ENCODE measurements at regions not wholly inside any gene's neighbourhood (a gene's known extent, or its start where the extent isn't known, plus 50 kb on each side); places are given as distances from the start of the nearest gene placed in this dataset.
"Not testable (repeated sequence)": the region's sequence is repeated elsewhere in the genome, so short reads cannot be mapped to it uniquely, and the experiment has no call there.

DNA sequence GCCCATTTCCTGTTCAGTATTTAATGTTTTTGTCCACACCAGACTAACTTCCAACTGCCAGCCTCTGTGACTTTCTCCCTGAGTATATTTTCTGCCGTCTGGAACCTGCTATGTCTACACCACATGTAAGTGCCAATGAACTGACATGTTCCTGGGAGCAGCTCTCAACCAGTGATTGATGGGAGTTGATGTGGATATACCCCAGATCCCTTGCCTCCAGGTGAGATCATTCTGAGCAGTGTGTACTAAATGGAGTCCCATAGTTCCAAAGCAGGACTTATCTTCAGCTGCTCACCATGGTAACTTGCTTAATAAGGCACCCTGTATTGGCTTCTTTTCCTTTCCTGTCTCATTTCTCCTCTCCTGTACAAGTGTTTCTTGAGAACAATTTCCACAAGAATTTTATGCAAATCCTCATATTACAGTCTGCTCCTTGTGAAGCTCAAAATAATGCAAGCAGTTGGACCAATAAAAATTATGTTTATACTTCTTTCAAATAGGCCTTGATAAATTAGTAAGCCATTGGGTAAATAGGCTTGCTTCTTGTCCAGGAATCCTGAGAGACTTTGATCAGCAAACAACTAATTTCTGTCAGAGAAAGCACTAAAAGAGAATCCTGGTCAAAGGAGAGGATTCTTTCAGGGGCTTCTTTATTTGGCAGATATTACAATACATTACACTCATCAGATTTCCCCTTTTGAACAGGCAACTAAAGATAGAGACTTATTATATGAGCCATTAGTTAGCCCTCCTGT lies 911.7 kb upstream of the NDST4 start:
- no peak for ATAC-seq
- POLR2A ChIA-PET = no interaction called here

DNA sequence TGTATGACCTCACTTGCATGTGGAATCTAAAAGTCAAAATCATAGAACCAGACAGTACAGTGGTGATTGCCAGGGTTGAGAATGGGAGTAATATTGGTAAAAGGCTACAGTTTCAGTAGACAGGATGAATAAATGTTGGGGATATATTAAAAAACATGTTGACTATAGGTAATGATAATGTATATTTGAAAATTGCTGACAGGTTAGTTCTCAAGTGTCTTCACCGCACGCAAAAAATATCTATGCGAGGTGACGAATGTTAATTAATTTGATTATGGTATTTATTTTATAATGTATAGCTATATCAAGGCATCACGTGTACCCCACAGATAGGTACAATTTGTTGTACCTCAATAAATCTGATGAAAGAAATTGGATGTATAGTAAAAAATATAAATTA lies 909.6 kb upstream of the NDST4 start:
- Mint-ChIP-seq H3K27me3 (no peaks in the 10 kb centered on the region), H3K27ac (no peak overlapping the region), H3K4me3 (no peak overlapping the region), H3K36me3 (peaks cover 0 to 19% (median 0%) of the 10 kb centered on the region in 3 donors), H3K4me1 (peaks cover 0 to 2% (median 0%) of the 10 kb centered on the region in 4 donors), H3K9me3 (peaks cover 14 to 30% (median 24%) of the 10 kb centered on the region in 9 donors)
- ATAC-seq = no peak
- POLR2A ChIA-PET = no interaction called here
- no peak for DNase-seq

More for the DNA sequence above, 911.7 kb upstream of the NDST4 start:
- Mint-ChIP-seq H3K36me3 (peaks cover 0 to 7% (median 0%) of the 10 kb centered on the region in 3 donors), H3K27ac (no peak overlapping the region), H3K9me3 (peaks cover under 1 to 17% (median 9%) of the 10 kb centered on the region in 9 donors), H3K4me1 (no peaks in the 10 kb centered on the region), H3K27me3 (no peaks in the 10 kb centered on the region), H3K4me3 (no peak overlapping the region)
- no peak for DNase-seq

DNA sequence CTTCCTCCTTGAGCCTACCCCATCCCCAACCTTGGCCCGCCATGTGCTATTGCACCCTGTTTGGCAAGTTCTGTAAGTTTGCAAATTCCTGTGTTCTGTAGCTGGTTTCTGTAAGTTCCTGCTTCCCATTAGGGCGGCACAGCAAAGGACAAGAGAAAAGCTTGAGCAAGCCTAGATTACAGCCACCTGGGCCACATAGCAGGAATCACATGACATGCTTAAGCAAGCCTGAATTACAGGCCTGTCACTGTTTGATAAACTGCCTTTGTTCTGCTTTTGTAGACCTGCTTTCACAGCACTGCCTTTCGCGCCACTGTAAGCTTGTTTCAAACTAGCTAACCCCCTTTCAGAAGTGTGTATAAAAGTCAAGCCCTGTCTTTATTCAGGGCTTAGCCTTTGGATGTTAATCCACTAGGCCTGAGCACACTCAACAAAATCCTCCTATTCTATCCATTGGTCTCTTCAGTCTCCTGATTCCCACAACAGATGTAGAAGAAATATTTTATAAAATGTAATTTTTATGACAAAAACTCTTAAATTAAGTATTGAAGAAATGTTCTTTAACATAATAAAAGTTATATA lies 906.8 kb upstream of the NDST4 start:
- Mint-ChIP-seq H3K27ac (no peak overlapping the region), H3K27me3 (no peaks in the 10 kb centered on the region), H3K9me3 (peaks cover 13 to 53% (median 40%) of the 10 kb centered on the region in 9 donors), H3K4me1 (peaks cover 0 to 2% (median 0%) of the 10 kb centered on the region in 4 donors), H3K4me3 (no peak overlapping the region), H3K36me3 (peaks cover 0 to 26% (median 0%) of the 10 kb centered on the region in 3 donors)
- POLR2A ChIA-PET = no interaction called here
- ATAC-seq (no peak), DNase-seq (no peak)

DNA sequence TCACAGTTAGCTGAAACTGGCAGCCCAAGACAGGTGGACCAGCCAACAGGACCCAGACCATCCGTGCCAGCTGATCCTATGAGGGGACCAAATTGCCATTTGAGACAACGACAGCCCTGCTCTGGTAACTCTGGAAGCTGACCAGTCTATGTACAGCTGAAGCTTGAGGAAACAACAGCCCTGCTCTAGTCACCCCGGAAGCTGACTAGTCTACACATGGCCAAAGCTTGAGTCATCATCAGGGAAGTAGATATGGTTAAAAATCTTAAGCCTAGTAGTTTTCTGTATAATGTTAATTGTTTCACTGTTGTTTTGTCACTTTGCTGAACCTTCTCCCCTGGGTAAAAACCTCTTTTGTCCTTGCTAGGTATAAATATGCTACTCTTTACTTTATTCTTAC lies 905.4 kb upstream of the NDST4 start:
- no peaks in the 10 kb centered on the region for H3K27me3 Mint-ChIP-seq
- no peak for ATAC-seq
- peaks cover 0 to 31% (median 0%) of the 10 kb centered on the region in 3 donors for H3K36me3 Mint-ChIP-seq
- H3K4me3 Mint-ChIP-seq = no peak overlapping the region
- POLR2A ChIA-PET = no interaction called here
- H3K27ac Mint-ChIP-seq = no peak overlapping the region
- no peak for DNase-seq
- peaks cover 0 to 2% (median 0%) of the 10 kb centered on the region in 4 donors for H3K4me1 Mint-ChIP-seq
- H3K9me3 Mint-ChIP-seq = peaks cover 15 to 64% (median 48%) of the 10 kb centered on the region in 9 donors

DNA sequence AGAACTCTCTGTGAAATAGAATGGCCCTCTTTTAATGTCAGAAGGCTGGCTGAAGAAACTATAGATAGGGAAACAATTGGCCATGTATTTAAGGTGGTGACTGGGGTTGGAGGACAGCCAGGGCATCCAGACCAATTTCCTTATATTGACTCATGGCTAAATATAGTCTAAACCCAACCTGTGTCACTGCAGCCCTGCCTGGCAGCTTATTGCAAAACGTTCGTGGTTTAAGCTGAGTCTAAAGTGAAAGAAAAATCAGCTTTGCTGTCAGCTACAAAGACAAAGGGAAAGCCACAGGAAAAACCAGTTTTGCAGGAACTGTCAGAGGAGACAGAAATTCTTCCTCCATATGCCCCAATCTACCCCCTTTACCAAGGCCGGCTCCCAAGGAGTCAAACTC lies 902.8 kb upstream of the NDST4 start:
- Mint-ChIP-seq H3K4me1 (peaks cover 0 to 2% (median 0%) of the 10 kb centered on the region in 4 donors), H3K36me3 (peaks cover 0 to 27% (median 0%) of the 10 kb centered on the region in 3 donors), H3K27ac (no peak overlapping the region), H3K27me3 (no peaks in the 10 kb centered on the region), H3K4me3 (no peak overlapping the region), H3K9me3 (peaks cover 22 to 78% (median 52%) of the 10 kb centered on the region in 9 donors)
- POLR2A ChIA-PET = no interaction called here
- ATAC-seq = no peak
- no peak for DNase-seq

DNA sequence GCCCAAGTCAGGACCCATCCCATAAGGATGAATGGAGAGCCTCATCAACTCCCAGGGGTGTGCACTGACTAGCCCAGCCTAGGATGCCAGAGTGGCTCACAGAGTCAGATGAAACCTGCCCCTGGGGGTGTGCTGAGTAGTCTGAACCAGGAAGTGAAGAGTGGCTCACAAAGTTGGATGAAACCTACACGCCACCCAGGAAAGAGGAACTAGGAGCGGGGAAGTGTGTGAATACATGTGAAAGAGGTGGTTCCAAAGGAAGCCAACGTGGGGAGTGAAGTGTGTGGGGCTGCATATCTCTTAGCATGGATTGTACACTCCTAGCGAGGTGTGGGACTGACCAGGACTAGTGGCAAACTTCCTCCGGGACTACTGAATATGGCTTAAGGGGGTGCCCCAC lies 902.1 kb upstream of the NDST4 start:
- H3K4me1 Mint-ChIP-seq = peaks cover 0 to 2% (median 0%) of the 10 kb centered on the region in 4 donors
- POLR2A ChIA-PET = no interaction called here
- H3K27me3 Mint-ChIP-seq = no peaks in the 10 kb centered on the region
- DNase-seq (no peak), ATAC-seq (no peak)
- peaks cover 0 to 25% (median 0%) of the 10 kb centered on the region in 3 donors for H3K36me3 Mint-ChIP-seq
- H3K4me3 Mint-ChIP-seq = no peak overlapping the region
- peaks cover 17 to 75% (median 49%) of the 10 kb centered on the region in 9 donors for H3K9me3 Mint-ChIP-seq
- no peak overlapping the region for H3K27ac Mint-ChIP-seq

DNA sequence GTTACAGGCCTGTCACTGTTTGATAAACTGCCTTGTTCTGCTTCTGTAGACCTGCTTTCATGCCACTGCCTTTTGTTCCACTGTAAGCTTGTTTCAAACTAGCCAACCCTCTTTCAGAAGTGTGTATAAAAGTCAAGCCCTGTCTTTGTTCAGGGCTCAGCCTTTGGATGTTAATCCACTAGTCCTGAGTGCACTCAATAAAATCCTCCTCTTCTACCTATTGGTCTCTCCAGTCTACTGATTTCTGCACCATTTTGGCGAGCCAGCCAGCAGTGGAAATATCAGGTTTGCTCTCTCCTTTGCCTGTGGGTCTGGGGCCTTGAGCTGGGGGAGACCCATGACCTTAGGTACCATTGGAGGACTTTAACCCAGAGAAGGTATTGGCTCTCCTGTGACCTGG lies 901.6 kb upstream of the NDST4 start:
- H3K36me3 Mint-ChIP-seq = peaks cover 0 to 23% (median 0%) of the 10 kb centered on the region in 3 donors
- POLR2A ChIA-PET = no interaction called here
- H3K4me1 Mint-ChIP-seq = peaks cover 0 to 2% (median 0%) of the 10 kb centered on the region in 4 donors
- H3K27me3 Mint-ChIP-seq = no peaks in the 10 kb centered on the region
- ATAC-seq (no peak), DNase-seq (no peak)
- no peak overlapping the region for H3K4me3 Mint-ChIP-seq
- no peak overlapping the region for H3K27ac Mint-ChIP-seq
- peaks cover 13 to 70% (median 49%) of the 10 kb centered on the region in 9 donors for H3K9me3 Mint-ChIP-seq

DNA sequence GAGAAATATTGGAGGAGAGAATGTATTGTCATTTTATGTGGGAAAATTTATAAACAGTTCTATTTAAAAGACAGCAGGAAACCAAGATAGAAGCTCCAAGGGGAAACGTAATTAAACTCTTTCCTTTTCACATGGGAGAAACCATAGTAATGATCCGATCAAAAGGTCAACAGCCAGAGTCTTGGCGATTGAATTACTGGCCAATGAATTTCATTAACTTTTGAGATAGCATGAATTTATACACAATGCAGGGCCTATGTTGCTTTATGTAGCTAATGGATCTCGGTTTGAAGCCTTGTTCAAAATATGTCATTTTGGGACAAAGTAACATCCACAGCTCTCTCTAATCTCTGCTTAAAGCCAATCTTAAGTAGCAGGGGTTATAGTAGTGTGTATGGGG lies 897.5 kb upstream of the NDST4 start:
- Mint-ChIP-seq H3K27ac (no peak overlapping the region), H3K36me3 (peaks cover 0 to 11% (median 0%) of the 10 kb centered on the region in 3 donors), H3K4me3 (no peak overlapping the region), H3K4me1 (no peaks in the 10 kb centered on the region), H3K27me3 (no peaks in the 10 kb centered on the region), H3K9me3 (peaks cover 13 to 37% (median 25%) of the 10 kb centered on the region in 9 donors)
- DNase-seq (no peak), ATAC-seq (no peak)
- POLR2A ChIA-PET = no interaction called here

DNA sequence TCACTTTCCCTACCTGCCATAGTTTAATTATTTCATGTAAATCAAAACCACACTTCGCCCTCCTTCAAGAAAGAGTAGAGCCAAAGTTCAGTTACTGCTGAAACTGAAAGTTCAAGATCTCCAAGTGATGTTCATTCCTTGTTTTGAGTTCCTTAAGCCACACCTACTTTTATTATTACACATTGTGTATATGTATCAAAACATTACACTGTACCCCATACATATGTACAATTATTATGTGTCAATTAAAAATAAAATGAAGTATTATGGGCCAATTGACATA lies 892.3 kb upstream of the NDST4 start:
- Mint-ChIP-seq H3K4me1 (no peaks in the 10 kb centered on the region), H3K27ac (no peak overlapping the region), H3K36me3 (no peaks in the 10 kb centered on the region), H3K9me3 (peaks cover 0 to 10% (median 0%) of the 10 kb centered on the region in 9 donors), H3K27me3 (peaks cover 0 to 4% (median 0%) of the 10 kb centered on the region in 5 donors), H3K4me3 (no peak overlapping the region)
- POLR2A ChIA-PET = no interaction called here
- DNase-seq = no peak
- ATAC-seq = no peak

DNA sequence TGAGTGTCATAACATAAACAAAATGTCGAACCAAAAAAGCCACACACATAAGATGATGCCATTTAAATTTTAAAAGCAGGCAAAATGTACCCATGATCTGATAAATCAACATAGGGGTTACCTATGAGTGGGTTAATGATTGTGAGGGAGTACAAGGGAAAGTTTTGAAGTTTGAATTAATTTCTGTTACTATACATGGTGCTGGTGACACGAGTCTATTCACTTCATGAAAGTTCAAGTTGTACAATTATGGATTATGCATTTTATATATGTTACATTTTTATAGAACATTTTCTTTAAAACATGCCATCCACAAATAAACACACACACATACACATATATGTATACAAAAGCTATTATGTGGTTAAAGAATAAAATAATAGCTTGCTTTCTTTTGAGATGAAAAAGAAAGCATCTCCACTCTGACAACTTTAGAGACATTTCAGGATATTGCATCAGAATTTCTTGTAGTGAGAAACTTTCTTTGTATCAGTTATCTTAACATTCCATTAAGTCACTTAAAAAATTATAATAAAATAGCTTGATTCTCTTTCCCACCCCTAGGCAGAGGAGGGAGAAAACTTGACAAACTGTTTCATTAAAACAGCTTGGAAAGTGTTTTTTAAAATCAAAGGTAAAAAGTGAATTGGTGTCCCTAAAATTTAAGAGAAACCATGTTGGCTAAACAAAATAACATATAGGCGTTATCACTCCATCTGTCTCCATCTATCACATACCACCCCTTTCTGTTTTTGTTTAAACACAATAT lies 891.8 kb upstream of the NDST4 start:
- peaks cover 0 to 6% (median 0%) of the 10 kb centered on the region in 5 donors for H3K27me3 Mint-ChIP-seq
- no peaks in the 10 kb centered on the region for H3K36me3 Mint-ChIP-seq
- H3K4me1 Mint-ChIP-seq = no peaks in the 10 kb centered on the region
- H3K27ac Mint-ChIP-seq = no peak overlapping the region
- POLR2A ChIA-PET = no interaction called here
- DNase-seq (no peak), ATAC-seq (no peak)
- H3K9me3 Mint-ChIP-seq = peaks cover 0 to 6% (median 0%) of the 10 kb centered on the region in 9 donors
- H3K4me3 Mint-ChIP-seq = no peak overlapping the region

DNA sequence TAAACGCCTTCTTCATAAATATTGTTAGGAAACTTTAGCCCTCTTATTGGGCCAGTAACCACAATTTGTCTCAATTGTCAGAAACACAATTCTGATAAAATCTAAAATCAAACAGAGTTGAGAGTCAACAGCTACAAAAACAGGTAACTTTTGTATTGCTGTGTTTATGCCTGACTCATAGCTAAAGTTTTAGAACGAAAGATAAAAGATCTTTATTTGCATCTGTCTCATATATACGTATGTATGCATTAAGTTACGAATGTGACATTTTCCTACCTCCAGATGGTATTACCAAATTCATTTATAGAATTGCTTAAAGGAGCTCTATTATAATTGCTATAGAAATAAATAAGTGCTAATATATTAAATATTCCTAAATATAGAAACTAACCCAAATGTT lies 887.9 kb upstream of the NDST4 start:
- H3K27me3 Mint-ChIP-seq = peaks cover 0 to 6% (median 0%) of the 10 kb centered on the region in 5 donors
- no peaks in the 10 kb centered on the region for H3K36me3 Mint-ChIP-seq
- ATAC-seq (no peak), DNase-seq (no peak)
- peaks cover 0 to 13% (median 0%) of the 10 kb centered on the region in 9 donors for H3K9me3 Mint-ChIP-seq
- H3K27ac Mint-ChIP-seq = no peak overlapping the region
- no peak overlapping the region for H3K4me3 Mint-ChIP-seq
- POLR2A ChIA-PET = no interaction called here
- H3K4me1 Mint-ChIP-seq = no peaks in the 10 kb centered on the region

DNA sequence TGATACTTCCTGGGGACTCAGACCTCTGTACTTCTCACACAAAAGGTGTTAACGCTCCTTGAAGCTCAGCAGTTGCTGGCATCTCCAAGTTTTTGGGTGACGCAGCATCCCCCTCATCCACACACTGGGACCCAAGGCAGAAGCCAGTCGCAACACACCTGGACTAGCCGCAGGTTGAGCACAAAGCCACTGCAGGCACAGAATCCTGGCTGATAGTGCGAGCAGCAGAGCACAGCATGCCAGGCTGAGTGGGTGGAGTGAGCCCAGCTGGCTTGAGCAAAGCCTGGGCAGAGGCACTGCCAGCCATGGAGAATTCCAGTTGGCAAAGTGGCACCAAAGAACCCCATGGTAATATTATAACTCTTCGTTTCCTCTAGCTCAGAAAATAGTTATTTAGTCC lies 873.2 kb upstream of the NDST4 start:
- POLR2A ChIA-PET = no interaction called here
- no peaks in the 10 kb centered on the region for H3K4me1 Mint-ChIP-seq

DNA sequence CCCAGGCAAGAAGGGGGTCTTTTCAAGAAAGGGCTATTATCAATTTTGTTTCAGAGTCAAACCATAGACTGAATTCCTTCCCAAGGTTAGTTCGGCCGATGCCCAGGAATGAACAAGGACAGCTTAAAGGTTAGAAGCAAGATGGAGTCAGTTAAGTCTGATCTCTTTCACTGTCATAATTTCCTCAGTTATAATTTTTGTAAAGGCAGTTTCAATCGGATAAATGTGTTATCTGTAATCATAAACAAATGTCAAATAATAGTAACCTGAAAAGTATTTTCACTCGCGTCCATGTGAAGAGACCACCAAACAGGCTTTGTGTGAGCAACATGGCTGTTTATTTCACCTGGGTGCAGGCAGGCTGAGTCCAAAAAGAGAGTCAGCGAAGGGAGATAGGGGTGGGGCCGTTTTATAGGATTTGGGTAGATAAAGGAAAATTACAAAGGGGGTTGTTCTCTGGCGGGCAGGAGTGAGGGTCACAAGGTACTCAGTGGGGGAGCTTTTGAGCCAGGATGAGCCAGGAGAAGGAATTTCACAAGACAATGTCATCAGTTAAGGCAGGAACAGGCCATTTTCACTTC lies 862.1 kb upstream of the NDST4 start:
- not testable (repeated sequence) for H3K27me3 Mint-ChIP-seq, H3K27ac Mint-ChIP-seq

More for the DNA sequence above, 873.2 kb upstream of the NDST4 start:
- Mint-ChIP-seq H3K36me3 (no peaks in the 10 kb centered on the region), H3K27me3 (no peaks in the 10 kb centered on the region), H3K9me3 (peaks cover 0 to 9% (median 2%) of the 10 kb centered on the region in 9 donors), H3K4me3 (no peak overlapping the region), H3K27ac (no peak overlapping the region)
- ATAC-seq (no peak), DNase-seq (no peak)

More for the DNA sequence above, 862.1 kb upstream of the NDST4 start:
- H3K9me3 Mint-ChIP-seq = peaks cover 0 to 11% (median 0%) of the 10 kb centered on the region in 9 donors
- H3K36me3 Mint-ChIP-seq, H3K4me3 Mint-ChIP-seq, H3K4me1 Mint-ChIP-seq, ATAC-seq, DNase-seq, POLR2A ChIA-PET: not testable (repeated sequence)

All from naive thymus-derived CD8-positive, alpha-beta T cell (primary cell).